ENCODE measurements at regions not wholly inside any gene's neighbourhood (a gene's known extent, or its start where the extent isn't known, plus 50 kb on each side); places are given as distances from the start of the nearest gene placed in this dataset.

DNA sequence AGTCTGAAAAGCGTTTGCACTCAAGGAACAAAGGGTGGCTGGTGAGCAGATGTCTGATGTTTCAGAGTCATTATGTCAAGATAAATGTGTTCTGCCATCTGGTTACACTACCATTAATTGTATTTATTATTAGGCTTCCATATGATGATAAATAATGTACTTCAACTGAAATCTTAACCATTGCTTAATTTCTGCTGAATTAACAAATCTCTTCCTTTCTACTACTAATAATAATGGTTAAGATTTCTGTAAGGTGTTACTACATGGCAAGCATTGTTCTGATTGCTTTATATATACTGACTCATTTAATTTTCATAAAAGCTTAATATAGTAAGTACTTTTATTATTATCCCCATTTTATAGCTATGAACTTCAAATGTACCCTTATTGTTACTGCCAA, 68.4 kb upstream of the GALNT15 start:
- TF ChIP-seq, protein P1, sequence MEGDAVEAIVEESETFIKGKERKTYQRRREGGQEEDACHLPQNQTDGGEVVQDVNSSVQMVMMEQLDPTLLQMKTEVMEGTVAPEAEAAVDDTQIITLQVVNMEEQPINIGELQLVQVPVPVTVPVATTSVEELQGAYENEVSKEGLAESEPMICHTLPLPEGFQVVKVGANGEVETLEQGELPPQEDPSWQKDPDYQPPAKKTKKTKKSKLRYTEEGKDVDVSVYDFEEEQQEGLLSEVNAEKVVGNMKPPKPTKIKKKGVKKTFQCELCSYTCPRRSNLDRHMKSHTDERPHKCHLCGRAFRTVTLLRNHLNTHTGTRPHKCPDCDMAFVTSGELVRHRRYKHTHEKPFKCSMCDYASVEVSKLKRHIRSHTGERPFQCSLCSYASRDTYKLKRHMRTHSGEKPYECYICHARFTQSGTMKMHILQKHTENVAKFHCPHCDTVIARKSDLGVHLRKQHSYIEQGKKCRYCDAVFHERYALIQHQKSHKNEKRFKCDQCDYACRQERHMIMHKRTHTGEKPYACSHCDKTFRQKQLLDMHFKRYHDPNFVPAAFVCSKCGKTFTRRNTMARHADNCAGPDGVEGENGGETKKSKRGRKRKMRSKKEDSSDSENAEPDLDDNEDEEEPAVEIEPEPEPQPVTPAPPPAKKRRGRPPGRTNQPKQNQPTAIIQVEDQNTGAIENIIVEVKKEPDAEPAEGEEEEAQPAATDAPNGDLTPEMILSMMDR (IDR thresholded peaks at IDR 0.05): no peak
- POLR2A ChIA-PET: no interaction called here
- Mint-ChIP-seq H3K27me3 (no peaks in the 10 kb centered on the region), H3K9me3 (peaks cover 6% of the 10 kb centered on the region), H3K27ac (no peak overlapping the region), H3K4me1 (no peaks in the 10 kb centered on the region), H3K4me3 (no peak overlapping the region), H3K36me3 (ENCODE audit: low read depth) (no peaks in the 10 kb centered on the region)
- intact Hi-C loops (cut with micrococcal nuclease): no loop called here
- CTCF ChIA-PET: no interaction called here
- ATAC-seq (ENCODE audit: low read depth): no peak
- DNase-seq: no peak

DNA sequence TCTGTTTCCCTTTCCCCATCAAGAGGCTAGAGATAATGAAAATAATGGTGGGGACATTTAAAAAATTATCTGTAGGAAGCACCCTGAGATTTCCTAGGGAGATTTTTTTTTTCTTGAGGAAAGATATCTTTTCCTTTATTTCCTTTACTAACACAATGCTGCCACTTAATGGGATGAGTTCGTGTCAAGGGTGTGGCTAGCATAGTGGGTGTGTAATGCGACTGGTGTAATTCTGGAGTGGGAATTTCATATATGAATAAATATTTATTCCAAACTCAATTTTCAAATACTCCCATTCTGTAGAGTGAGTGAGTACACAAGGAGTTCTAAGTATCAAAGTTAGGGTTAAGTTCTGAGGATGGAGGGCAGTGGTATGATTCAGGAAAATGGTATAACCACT, 66.1 kb upstream of the GALNT15 start:
- no peak for DNase-seq
- H3K36me3 Mint-ChIP-seq (ENCODE audit: low read depth): no peaks in the 10 kb centered on the region
- POLR2A ChIA-PET: no interaction called here

DNA sequence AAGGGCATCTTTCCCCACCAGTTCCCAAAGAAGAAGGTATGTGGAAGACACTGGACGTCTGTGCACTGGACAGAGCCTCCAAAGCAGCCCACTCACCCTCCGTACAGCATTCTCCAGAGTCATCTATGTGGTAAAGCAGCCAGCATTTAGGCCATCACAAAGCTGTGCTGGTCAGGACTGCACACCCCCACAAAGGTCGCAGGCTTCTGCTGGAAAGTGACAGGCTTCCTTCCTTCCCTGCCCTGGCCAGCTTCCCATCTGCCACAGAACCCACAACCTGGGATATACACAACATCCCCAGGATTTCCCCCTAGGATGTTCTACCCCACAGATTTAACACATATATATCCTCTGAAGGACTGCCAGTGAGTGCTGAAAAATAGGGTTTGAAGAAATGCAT, 64.6 kb upstream of the GALNT15 start:
- no peak overlapping the region for H3K27ac Mint-ChIP-seq
- CTCF ChIA-PET: no interaction called here
- no peaks in the 10 kb centered on the region for H3K27me3 Mint-ChIP-seq
- peaks cover 12% of the 10 kb centered on the region for H3K9me3 Mint-ChIP-seq
- ATAC-seq (ENCODE audit: low read depth) (no peak), DNase-seq (no peak)
- no peaks in the 10 kb centered on the region for H3K4me1 Mint-ChIP-seq
- POLR2A ChIA-PET: no interaction called here
- TF ChIP-seq, protein P1 (IDR thresholded peaks at IDR 0.05): no peak
- H3K36me3 Mint-ChIP-seq (ENCODE audit: low read depth): no peaks in the 10 kb centered on the region
- H3K4me3 Mint-ChIP-seq: no peak overlapping the region
- intact Hi-C loops (cut with micrococcal nuclease): no loop called here

More for the DNA sequence above, 66.1 kb upstream of the GALNT15 start:
- CTCF ChIA-PET: no interaction called here
- no peak overlapping the region for H3K27ac Mint-ChIP-seq
- no peak overlapping the region for H3K4me3 Mint-ChIP-seq
- intact Hi-C loops (cut with micrococcal nuclease): no loop called here
- TF ChIP-seq, protein P1 (IDR thresholded peaks at IDR 0.05): no peak
- H3K9me3 Mint-ChIP-seq: peaks cover 10% of the 10 kb centered on the region
- ATAC-seq (ENCODE audit: low read depth): no peak
- H3K27me3 Mint-ChIP-seq: no peaks in the 10 kb centered on the region
- H3K4me1 Mint-ChIP-seq: no peaks in the 10 kb centered on the region

DNA sequence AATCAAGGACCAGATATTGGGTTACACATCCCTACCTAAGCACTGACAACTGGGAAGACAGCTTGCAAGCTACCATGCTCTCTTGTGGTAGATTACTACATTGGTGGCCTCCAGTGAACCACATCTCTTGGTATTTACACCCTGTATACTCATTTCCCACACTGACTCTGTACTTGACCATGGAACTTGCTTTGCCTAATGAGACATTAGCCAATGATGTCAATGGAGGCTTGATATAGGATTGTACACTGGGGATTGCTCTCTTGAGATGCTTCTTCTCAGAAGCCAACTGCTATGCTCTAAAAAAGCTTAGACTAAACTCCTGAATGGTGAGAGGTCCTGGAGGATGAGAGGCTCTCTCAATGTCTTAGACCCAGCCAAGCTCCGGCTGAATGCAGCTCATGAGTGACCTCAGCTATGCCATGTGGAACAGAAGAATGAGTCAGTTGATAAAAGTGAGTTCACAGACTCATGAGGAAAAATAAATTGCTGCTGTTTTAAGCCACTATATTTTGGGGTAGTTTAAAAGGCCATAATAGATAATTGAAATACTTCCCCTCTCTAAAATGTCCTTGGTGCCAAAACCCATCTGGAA, 61.5 kb upstream of the GALNT15 start:
- Mint-ChIP-seq H3K27ac (no peak overlapping the region), H3K9me3 (peaks cover 7% of the 10 kb centered on the region), H3K36me3 (ENCODE audit: low read depth) (no peaks in the 10 kb centered on the region), H3K4me1 (no peaks in the 10 kb centered on the region), H3K4me3 (no peak overlapping the region), H3K27me3 (no peaks in the 10 kb centered on the region)
- ChIA-PET CTCF (no interaction called here), POLR2A (no interaction called here)
- no peak for ATAC-seq (ENCODE audit: low read depth)
- intact Hi-C loops (cut with micrococcal nuclease): no loop called here
- no peak for DNase-seq
- TF ChIP-seq, protein P1 (IDR thresholded peaks at IDR 0.05): no peak

DNA sequence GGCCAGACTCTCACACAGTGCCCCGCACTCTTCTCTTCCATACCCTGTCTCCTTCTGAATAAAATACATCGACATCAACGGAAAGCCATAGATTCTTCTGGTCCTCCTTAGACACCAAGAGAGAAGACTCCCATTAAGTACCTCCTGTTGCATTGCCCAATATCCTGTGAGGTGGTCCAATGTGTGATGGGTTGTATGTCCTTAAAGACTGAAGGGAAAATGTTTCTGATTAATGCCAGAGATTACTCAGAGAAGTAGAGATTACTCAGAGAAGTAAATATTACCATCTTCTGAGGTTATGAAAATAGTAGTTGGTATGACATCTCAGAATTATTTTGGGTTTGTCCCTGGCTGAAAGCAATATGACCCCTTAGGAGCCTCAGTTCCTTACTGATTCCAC, 60.8 kb upstream of the GALNT15 start:
- H3K27ac Mint-ChIP-seq: no peak overlapping the region
- H3K4me1 Mint-ChIP-seq: no peaks in the 10 kb centered on the region
- ChIA-PET CTCF (no interaction called here), POLR2A (no interaction called here)
- H3K9me3 Mint-ChIP-seq: peaks cover 7% of the 10 kb centered on the region
- DNase-seq (no peak), ATAC-seq (ENCODE audit: low read depth) (no peak)
- H3K36me3 Mint-ChIP-seq (ENCODE audit: low read depth): no peaks in the 10 kb centered on the region
- no peaks in the 10 kb centered on the region for H3K27me3 Mint-ChIP-seq
- TF ChIP-seq, protein P1 (IDR thresholded peaks at IDR 0.05): no peak
- no peak overlapping the region for H3K4me3 Mint-ChIP-seq
- intact Hi-C loops (cut with micrococcal nuclease): no loop called here

Measured in activated B cell treated with CpG ODN at 0.5 μM for 24 hours (primary cell).